Astrocyte of the hippocampus (primary cell): ENCODE measurements at regions not wholly inside any gene's neighbourhood (a gene's known extent, or its start where the extent isn't known, plus 50 kb on each side); places are given as distances from the start of the nearest gene placed in this dataset.
"Not testable (repeated sequence)": the region's sequence is repeated elsewhere in the genome, so short reads cannot be mapped to it uniquely, and the experiment has no call there.

ENCODE experiments used
- DNase-seq: peaks from one replicate; pipeline ENCODE4 v3.0.0; 2011; ENCODE audit warnings: low read depth, low spot score

DNA sequence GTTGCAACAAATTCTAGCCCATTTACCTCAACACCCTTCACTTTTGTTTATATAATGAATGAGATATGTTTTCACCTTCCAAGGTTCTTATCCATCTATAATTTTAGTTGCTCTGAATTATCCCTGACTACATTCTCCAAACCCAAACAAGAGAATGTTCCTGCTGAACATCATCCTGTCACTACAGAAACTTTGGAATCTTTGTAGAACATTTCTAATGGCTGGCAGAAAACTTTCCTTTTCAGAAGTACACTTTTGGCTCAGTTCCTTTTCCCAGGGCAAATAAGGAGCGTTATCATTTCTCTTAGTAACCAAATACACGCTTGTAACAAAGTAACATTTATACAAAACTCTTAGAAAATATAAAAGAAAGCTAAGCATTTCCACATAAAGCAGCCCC lies 860.6 kb upstream of the SEMA6A start:
- DNase-seq, result no peak

DNA sequence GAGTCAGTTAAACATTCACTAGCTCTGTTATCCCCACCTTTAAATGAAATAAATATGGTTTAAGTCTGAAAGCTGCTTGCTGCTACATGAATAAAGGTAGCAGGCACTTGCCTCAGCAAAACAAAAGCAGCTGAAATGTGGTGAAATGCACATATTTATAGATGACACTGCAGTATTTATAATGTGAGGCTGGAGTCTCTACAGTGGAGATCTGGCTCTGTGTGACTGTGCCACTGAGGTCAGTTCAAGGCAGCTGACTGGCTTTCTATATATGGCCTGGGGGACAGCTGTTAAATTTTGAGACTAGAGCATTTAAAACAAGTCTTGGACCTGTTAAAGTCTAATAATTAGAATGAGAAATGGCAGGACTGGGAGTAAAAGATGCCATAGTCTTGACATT lies 859.6 kb upstream of the SEMA6A start:
- DNase-seq, result no peak

DNA sequence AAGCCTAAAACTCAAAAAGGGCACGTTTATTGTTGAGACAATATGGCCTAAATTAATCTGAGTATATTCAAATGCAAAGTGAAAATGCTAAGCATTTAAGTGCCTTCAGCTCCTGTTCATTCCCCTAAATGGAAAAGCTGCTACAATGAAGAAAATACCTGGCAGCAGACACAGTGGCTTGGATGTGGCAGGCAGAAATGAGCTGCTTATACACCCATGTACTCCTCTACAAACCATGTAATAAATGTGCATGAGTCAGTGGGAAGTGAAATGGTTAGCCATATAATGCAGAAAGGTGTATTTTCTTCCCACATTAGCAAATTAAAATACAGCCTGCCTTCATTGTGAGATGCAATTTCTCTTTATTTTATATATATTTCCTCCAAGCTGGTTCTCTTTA lies 859.2 kb upstream of the SEMA6A start:
- no peak for DNase-seq

DNA sequence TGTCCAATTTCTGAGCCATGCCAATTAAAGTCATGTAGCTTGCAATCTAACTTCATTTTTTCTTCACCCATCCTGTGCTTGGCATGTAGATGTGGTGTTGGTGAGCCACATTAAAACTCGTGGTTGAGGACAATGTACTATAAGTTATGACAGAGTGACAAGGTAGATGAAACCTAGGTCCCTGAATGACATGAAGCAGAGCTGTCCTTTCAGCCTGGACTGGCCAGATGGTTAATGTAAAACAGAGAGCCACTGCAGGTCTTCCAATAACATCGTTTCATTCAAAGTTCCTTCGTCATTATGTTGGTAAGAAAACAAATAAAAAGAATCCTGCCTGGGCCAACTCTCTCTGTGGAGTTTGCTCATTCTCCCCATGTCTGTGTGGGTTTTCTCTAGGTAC lies 856.5 kb upstream of the SEMA6A start:
- DNase-seq, result no peak

DNA sequence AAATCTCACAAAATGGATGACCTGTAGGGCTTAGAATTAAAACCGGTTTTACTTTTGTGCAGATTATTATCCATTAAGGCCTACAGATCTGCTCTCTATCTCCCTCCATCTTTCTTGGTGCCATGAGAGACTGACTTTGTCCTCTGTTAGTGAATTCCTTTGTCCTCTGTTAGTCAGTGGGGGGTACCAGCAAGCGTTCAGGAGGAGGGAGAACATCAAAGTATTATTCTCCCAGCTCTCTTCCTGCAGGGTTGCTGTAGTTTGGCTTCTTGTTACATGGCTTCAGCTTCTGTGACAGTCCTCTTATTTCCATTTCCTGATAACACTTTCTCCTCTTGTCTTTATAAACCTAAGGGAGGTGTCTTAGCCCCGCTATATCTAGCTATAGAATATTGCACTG lies 850.5 kb upstream of the SEMA6A start:
- DNase-seq, result no peak

DNA sequence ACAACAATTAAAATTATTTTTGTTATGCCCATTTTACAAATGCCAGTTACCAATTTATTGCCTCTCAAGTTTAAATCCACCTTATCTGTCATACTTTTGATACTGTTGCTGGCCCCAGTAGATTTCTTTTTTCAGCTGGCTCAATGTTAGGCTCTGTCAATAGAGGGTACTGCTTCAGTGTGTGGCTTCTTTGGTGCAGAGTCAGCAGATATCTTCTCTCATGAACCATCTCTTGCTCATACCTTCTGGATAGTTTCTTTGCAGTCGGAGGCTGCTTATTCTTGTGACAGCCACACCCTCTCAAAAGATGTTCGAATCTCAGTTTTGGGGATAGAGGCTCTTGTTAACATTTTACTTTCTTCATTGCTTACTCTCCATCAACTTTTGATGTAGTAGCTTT lies 849.9 kb upstream of the SEMA6A start:
- DNase-seq, result no peak

DNA sequence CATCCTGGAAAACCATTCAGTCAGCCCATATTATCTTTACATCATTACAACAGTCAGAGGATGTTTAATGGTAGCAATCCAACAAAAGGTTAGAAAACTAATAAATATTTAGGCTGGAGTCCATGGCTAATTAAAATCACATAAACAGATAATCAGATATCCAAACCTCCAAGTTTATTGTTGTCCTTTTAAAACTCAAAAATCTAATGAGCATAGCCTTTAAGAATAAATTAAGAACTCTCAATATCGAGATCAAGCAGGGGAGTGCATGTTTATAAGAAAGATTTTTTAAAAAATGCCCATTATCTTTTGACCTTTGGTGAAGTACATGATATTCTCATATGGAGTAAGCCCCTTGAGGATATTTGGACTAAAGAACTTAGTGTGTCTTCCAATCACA lies 842.9 kb upstream of the SEMA6A start:
- DNase-seq, result no peak

DNA sequence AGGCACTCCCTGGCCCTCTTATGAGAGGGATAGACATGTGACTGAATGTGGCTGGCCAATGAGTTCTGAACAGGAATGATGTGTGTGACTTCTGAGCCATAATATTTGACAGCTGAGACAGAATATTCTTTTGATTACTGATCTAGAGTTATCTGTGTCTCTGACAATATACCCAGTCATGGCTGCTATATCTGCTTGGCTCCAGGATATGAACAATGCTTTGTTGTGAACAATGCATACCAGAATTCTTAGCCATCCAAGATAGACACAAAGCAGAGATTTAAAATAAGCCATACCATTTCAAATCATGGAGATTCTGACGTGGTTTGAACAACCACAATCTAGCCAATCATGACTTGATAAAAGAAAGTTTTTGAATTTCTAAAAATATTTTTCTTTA lies 840.3 kb upstream of the SEMA6A start:
- DNase-seq, result peak; percentile 2

DNA sequence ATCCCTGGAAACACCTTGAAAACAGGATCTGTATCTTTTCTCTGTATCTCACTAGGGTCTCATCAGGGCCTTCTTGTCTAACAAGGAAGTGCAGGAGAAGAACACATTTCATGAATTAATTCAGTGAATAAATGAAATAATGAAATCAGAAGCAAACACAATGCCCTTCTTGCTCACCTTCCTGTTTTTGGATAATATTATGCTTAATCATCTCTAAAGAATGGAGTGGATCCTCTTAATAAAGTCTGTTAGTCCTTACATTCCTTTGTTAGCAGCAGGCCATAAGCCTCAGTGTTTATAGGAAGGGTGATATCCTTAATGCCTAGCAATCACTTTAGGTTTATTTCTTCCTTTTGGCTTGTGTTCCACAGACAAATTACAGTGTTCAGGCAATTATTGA lies 837.1 kb upstream of the SEMA6A start:
- no peak for DNase-seq

DNA sequence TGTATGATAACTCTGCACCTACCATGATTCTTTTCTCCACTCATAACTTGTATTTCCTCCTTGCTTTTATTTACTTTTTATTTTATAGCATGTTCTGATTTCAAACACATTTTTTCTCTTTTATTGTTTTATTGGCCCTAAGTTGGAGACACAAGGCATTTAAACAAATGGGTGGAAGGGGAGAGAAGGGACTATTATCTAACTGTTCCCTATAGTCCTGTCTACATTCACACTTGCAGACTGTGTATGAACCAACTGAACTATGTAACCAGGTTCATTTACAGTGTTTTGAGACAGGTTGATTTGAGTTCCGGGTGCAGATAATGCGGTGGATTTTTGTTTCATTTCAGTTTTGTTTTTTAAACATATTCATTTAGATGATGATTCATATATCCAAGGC lies 830.6 kb upstream of the SEMA6A start:
- DNase-seq, result no peak

DNA sequence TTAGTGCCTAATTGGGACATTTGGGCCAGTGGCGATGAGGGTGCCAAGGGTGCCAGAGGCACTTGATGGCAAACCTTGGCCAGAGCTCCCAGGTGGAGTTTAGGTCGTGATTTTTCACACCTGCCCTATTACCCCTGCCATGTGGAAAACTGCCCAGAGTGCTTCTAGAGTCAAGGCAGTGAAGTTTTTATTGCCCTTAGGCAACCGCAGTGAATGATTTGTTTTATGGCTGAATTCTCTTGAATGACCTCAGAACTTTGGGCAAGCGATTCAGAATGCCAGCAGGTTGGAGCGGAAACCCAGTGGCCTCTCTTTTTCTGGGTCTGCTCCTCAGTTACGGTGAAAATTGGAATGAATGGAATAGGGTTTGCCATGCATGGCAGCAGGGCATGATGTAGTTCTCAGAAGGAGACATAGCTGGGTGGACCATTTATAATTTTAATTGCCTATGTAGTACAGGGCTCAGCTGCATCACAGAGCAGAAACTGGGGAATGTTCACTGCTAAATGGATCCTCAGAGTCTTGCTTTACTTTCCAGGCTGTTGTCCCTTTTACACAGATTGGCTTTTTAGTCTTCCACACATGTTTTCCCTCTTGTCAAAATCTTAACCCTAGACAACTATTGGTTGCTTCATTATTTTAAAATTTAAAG lies 820.0 kb upstream of the SEMA6A start:
- DNase-seq, result no peak

DNA sequence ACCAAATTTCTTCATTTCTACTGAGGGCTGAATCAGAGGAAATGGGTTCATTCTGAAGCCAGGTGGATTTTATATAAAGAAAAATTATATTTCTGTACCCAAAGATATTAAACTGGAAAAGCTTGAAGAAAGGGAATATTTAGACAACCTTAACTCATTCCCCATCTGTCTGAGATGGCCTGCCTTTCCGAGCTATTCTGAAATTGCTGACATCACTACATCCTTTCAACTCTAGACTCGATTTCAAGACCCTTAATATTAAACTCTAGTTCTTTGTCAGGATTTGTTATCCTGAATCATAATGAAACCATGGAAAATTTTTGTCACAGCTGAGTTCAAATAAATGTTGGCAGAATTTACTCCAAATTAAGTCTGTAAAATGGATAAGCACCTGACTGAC lies 818.5 kb upstream of the SEMA6A start:
- no peak for DNase-seq

DNA sequence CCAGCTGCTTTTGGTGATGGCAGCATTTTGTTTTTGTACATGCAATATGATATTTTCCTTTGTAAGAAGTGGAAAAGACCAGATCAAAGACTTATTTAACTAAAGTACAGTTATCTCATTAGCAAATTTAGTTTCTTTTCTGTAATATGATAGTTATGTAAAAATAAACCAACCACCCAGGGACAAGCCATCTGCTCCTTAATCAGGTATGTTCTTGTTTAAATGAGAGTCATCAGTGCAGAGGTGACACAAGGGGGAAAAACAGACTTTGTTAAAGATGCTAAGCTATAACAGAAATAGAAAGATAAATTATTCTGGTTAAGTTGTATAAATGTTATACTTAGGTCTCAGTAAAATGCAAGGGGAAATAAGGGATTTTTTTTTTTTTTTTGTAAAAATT lies 805.7 kb upstream of the SEMA6A start:
- DNase-seq, result no peak

DNA sequence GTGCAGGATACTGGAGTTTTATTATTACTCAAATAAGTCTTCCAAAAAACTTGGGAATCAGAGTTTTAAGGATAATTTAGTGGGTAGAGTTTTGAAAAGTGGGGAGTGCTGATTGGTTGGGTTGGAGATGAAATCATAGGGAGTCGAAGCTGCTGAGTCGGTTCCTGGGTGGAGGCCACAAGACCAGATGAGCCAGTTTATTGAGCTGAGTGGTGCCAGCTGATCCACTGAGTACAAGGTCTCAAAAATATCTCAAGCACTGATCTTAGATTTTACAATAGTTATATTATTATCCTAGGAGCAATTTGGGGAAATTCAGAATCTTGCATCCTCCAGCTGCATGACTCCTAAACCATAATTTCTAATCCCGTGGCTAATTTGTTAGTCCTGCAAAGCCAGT lies 804.9 kb upstream of the SEMA6A start:
- no peak for DNase-seq

DNA sequence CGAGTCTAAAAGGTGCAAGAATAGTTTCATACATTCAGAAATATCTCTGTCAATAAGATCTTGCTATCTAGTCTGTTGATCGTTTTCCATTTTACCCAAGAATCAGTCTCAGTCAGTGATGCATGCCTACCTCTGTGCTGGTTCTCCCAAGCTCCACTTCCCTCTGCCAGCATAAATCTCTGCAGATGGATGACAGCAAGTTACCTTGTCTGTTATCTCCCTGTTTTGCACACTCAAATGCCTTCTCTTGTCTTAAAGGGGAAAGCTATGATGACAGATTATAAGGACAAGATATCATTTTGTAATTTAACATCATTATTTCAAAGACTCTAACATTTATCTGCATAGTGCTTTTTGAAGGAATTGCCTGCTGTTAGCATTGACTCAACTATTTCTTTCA lies 802.1 kb upstream of the SEMA6A start:
- DNase-seq, result no peak

DNA sequence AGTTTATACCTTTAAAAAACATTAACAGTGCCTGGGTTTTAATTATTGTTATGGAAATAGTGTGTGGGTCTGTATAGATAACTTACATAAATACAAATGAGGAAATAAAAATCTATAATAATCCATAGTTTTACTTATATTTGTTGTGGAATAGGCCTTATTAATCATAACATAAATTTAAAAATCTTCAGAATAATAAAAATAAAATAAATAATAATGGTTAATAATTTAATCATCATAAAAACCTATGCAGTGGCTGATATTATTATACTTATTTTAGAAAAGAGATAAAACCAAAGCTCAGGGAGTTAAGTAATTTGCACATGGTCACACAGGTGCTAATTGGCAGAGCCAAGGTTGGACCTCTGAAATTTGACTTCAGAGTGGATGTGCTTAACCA lies 785.3 kb upstream of the SEMA6A start:
- DNase-seq, result no peak

DNA sequence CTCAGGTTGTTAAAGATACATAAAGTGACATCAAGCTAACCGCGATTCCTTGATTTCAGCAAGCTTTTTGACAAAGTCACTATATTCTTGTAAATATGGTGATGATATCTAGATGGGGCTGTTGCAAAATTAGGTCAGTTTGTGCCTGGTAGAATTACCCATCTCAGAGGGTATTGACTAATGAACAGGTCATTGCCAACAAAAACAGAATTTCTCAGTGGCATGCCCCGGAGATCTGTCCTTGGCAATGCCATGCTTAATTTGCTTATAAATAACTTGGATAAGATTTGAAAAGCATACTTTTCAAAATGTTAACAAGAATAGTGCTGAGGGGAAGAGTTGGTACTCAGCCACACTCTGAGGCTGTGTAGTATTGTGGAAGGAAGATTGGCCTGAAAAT lies 783.3 kb upstream of the SEMA6A start:
- peak; percentile 12 for DNase-seq

DNA sequence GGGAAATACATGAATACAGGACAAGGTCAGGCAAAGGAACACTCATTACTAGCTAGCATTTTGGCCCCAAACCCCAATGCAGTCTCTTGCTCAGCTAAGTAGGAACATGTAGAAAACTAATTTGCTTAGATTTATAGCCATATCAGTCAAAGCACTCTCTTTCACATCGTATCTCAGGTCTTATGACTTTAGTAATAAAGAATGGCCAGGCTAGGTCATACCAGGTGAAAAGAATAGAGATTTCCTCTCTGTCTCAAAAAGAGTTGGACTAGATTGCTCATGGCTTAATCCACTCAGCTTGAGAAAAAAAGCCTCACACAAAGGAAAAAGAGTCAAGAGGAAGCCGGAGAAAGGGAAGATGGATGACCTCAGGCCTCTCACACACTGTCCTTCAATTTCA lies 772.7 kb upstream of the SEMA6A start:
- no peak for DNase-seq

DNA sequence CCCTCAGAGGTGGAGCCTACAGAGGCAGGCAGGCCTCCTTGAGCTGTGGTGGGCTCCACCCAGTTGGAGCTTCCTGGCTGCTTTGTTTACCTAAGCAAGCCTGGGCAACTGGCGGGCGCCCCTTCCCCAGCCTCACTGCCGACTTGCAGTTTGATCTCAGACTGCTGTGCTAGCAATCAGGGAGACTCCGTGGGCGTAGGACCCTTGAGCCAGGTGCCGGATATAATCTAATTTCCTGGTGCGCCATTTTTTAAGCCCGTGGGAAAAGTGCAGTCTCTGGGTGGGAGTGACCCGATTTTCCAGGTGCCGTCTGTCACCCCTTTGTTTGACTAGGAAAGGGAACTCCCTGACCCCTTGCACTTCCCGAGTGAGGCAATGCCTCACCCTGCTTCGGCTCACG lies 769.1 kb upstream of the SEMA6A start:
- not testable (repeated sequence) for DNase-seq

DNA sequence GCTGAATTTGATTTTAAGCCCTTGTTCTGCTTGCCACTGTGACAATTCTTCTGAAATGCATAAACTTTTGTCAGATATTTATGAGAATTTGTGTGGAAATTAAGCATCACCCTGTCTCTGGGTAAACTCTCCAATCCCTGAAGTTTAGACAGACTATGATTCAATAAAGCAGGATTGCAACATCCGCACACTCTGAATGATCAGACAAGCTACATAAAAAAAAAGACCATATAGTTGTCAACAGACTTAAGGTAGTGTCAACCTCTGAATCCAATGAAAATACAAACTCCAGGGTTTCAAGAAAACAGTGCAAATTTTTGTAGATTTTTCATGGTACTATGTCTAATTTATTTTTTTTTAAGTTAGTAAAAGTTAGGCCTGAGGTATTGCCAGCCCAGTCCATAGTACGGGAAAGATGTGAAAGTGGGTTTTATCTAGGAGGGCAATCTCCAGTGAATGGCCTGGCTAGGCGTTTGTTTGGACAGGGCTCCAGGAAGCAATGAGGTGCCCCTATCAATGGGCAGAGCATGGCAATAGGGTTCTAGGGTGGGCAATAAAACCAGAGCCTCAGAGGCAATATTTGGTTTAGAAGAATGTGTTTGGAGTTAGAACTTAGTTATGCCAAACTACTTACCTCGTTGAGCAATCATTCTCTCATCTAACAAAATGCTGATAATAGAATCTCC lies 762.6 kb upstream of the SEMA6A start:
- no peak for DNase-seq

DNA sequence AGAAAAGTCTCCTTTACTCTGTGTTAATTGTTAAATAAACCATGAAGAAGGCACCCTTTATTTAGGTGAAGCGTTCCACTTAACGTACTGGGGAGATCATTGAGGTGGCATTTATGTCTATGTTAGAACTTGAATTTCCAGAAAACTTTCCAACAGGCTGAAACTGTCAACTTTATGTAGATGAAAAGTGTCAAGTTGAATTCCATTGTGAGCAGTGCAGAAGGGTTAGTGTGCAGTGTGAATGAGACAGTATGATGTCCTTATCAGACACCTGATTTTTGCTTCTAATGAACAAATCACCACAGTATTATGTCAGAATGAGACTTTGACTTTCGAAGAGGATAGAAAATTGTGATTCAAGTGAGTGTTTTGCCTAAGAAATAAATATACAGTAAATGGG lies 761.6 kb upstream of the SEMA6A start:
- no peak for DNase-seq

DNA sequence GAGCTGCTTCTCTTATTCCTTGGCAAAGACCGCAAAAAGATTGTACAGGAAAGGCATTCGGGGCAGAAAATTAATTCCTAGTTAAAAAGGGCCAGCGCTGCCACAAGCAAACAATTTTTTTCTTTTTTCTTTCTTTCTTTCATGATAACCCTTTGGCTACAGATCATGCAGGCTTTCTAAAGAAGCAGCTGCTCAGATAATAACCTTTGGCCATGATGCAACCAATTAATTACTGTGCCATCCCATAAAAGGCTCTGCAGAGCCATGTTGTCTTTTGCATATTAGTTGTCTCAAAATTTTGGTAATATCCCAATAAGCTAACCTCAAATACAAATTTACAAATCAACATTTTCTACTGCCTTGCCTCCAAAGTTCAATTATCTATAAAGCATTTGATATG lies 758.4 kb upstream of the SEMA6A start:
- no peak for DNase-seq

DNA sequence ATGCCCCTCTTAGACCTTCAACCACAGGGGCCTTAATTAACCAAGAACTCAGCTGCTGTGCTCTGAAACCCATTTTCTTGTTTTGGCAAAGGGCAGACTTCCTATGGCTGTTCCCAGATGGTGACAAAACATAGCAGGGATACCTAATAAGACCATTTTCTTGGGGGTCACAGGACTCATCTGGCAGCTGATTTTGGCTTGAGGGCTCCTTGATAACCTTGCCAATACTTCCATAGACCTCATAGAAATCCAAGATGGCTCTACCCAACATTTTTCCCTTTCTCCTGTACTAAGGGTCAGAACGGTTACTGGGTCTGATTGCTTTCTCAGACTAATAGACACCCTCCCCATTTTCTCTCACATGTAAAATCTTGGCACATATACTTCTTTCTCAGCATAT lies 757.7 kb upstream of the SEMA6A start:
- no peak for DNase-seq

DNA sequence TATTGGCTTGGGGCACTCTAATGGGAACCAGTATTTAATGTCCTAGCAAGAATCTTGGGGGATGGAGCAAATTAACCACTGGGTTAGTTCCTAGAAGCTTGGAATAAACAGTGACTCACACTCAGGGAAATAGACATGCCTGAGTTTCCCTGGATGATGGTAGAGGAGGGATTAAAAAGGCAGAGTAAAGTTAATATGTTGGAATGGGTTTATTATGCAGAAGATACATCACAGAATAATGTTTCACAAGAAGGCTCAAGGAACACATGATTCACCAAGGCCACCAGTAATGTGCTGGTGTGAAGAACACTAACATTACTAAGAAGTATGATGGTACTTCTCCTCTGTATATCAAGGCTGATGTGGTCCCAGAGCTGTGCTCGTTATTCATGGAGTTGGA lies 752.9 kb upstream of the SEMA6A start:
- peak; percentile 52 for DNase-seq
